ENCODE measurements at regions not wholly inside any gene's neighbourhood (a gene's known extent, or its start where the extent isn't known, plus 50 kb on each side); places are given as distances from the start of the nearest gene placed in this dataset.

DNA sequence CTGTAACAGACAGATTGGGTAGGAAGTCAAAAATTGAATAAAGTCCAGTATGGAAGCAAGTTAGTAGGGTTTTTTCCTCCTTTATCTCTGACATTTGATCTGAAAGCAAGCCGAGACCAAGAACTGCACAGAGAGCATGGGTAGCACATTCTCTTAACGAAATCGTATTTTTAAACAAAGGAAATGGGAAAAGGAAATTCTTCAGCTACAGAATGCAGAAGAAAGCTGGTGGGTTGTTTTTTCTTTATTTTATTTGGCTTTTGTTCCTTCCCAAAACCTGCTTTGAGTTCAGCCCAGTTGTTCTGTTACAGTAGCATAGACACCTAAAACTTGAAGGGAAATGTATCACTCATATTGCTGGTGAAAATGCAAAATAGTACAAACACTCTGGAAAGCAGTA is 397.0 kb downstream of the GBE1 start:
- Histone ChIP-seq H3K27ac (no peak overlapping the region), H3K4me3 (no peak overlapping the region), H3K9me3 (no peaks in the 10 kb centered on the region; the same call in 2 of the 3 replicates), H3K4me2 (no peak overlapping the region), H3K4me1 (no peaks in the 10 kb centered on the region)
- ATAC-seq, result no peak
- 4% methylated on average over 3 of the region's 3 CpGs for WGBS (ENCODE audit: missing lambda C conversion rate)
- POLR2A ChIA-PET, result no interaction called here
- CTCF ChIA-PET, result no interaction called here
- no peak for DNase-seq (ENCODE audit: low read depth in 1 of 2, low spot score in 1 of 2)
- FAIRE-seq, result no peak
- TF ChIP-seq EHF (CRISPR knock-in tag; IDR thresholded peaks at IDR 0.05), result no peak
- TF ChIP-seq CHD2 (IDR thresholded peaks at IDR 0.05; ENCODE audit: low read length, partially characterized antibody), result no peak

DNA sequence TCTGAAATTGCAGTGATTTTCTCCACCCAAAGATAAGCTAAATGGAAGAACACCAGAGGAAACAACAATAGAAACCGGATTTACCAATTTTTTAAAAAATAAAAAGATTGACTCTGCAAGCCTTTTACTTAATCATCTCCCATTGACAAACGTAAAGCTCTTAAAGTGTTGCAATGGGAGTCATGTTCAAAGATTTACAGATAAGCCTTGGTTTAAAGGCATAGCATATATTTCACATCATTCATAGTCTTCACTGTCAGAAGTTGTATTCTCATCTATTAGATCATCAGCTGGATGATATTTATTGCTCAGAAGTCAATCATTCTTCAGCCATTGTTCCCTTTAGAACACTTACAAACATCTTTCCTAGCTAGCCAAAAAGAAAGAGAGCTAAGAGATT is 397.6 kb downstream of the GBE1 start:
- Histone ChIP-seq H3K4me2 (no peak overlapping the region), H3K9me3 (no peaks in the 10 kb centered on the region; the same call in 2 of the 3 replicates), H3K4me3 (no peak overlapping the region), H3K27ac (no peak overlapping the region), H3K4me1 (no peaks in the 10 kb centered on the region)
- WGBS (ENCODE audit: missing lambda C conversion rate), result 1% methylated on average over 2 of the region's 2 CpGs
- no peak for TF ChIP-seq BHLHE40 (IDR thresholded peaks at IDR 0.05; ENCODE audit: low read depth, low read length)
- TF ChIP-seq, protein P1, sequence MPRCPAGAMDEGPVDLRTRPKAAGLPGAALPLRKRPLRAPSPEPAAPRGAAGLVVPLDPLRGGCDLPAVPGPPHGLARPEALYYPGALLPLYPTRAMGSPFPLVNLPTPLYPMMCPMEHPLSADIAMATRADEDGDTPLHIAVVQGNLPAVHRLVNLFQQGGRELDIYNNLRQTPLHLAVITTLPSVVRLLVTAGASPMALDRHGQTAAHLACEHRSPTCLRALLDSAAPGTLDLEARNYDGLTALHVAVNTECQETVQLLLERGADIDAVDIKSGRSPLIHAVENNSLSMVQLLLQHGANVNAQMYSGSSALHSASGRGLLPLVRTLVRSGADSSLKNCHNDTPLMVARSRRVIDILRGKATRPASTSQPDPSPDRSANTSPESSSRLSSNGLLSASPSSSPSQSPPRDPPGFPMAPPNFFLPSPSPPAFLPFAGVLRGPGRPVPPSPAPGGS (IDR thresholded peaks at IDR 0.05), result no peak
- TF ChIP-seq HES2 (IDR thresholded peaks at IDR 0.05), result no peak
- TF ChIP-seq, protein P2, sequence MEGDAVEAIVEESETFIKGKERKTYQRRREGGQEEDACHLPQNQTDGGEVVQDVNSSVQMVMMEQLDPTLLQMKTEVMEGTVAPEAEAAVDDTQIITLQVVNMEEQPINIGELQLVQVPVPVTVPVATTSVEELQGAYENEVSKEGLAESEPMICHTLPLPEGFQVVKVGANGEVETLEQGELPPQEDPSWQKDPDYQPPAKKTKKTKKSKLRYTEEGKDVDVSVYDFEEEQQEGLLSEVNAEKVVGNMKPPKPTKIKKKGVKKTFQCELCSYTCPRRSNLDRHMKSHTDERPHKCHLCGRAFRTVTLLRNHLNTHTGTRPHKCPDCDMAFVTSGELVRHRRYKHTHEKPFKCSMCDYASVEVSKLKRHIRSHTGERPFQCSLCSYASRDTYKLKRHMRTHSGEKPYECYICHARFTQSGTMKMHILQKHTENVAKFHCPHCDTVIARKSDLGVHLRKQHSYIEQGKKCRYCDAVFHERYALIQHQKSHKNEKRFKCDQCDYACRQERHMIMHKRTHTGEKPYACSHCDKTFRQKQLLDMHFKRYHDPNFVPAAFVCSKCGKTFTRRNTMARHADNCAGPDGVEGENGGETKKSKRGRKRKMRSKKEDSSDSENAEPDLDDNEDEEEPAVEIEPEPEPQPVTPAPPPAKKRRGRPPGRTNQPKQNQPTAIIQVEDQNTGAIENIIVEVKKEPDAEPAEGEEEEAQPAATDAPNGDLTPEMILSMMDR (IDR thresholded peaks at IDR 0.05), result no peak
- no peak for TF ChIP-seq ZC3H11A (IDR thresholded peaks at IDR 0.05)
- no peak for TF ChIP-seq RAD21 (conservative IDR thresholded peaks at IDR 0.05 in 1 of 2, IDR thresholded peaks at IDR 0.05 in 1 of 2)
- no peak for TF ChIP-seq HDAC2 (IDR thresholded peaks at IDR 0.05)
- TF ChIP-seq POLR2AphosphoS2 (conservative IDR thresholded peaks at IDR 0.05; ENCODE audit: low read length), result no peak
- TF ChIP-seq REST (IDR thresholded peaks at IDR 0.05), result no peak
- CTCF ChIA-PET, result no interaction called here
- no peak for FAIRE-seq
- POLR2A ChIA-PET, result no interaction called here
- DNase-seq (ENCODE audit: low read depth in 1 of 2, low spot score in 1 of 2), result no peak
- no peak for ATAC-seq

- Histone ChIP-seq H3K4me1 (no peaks in the 10 kb centered on the region), H3K4me3 (no peak overlapping the region), H3K9me3 (no peaks in the 10 kb centered on the region), H3K4me2 (no peak overlapping the region), H3K27ac (no peak overlapping the region)
- ChIA-PET CTCF (interaction anchor here (0.7 kb wide), 1 partner anchor 135 kb away, joined by 3 read pairs; no protein-coding TSS in a partner anchor), POLR2A (no interaction called here)
- TF ChIP-seq MYC (IDR thresholded peaks at IDR 0.05; ENCODE audit: borderline replicate concordance, low read length) (no peak), ZFP36 (IDR thresholded peaks at IDR 0.05; ENCODE audit: borderline replicate concordance, partially characterized antibody) (no peak), ESRRA (IDR thresholded peaks at IDR 0.05; ENCODE audit: borderline replicate concordance, low read length) (no peak), PBX3 (IDR thresholded peaks at IDR 0.05) (no peak), CBX8 (IDR thresholded peaks at IDR 0.05) (no peak), POLR2AphosphoS2 (conservative IDR thresholded peaks at IDR 0.05; ENCODE audit: low read length) (no peak), HOXA7 (CRISPR knock-in tag; IDR thresholded peaks at IDR 0.05) (no peak), ZSCAN20 (CRISPR knock-in tag; IDR thresholded peaks at IDR 0.05) (no peak), CEBPB (IDR thresholded peaks at IDR 0.05) (no peak), ZC3H11A (IDR thresholded peaks at IDR 0.05) (no peak), HEYL (CRISPR knock-in tag; IDR thresholded peaks at IDR 0.05) (no peak), JUN (IDR thresholded peaks at IDR 0.05) (no peak), EHF (CRISPR knock-in tag; IDR thresholded peaks at IDR 0.05) (no peak)
- TF ChIP-seq, protein P3, sequence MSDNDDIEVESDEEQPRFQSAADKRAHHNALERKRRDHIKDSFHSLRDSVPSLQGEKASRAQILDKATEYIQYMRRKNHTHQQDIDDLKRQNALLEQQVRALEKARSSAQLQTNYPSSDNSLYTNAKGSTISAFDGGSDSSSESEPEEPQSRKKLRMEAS (IDR thresholded peaks at IDR 0.05), result no peak
- DNase-seq (ENCODE audit: low read depth in 1 of 2, low spot score in 1 of 2), result no peak
- FAIRE-seq, result no peak
- no peak for ATAC-seq
- WGBS (ENCODE audit: missing lambda C conversion rate), result 57% methylated on average over 5 of the region's 5 CpGs
Observed at GRCh38 chr3:81354119-81354518, 407.3 kb downstream of the GBE1 start.

Data from A549 (cell line).